ENCODE measurements at regions not wholly inside any gene's neighbourhood (a gene's known extent, or its start where the extent isn't known, plus 50 kb on each side); places are given as distances from the start of the nearest gene placed in this dataset.

- TF ChIP-seq CTCF (IDR thresholded peaks at IDR 0.05; ENCODE audit: low read depth, low read length, missing control alignments), result no peak
- DNase-seq (ENCODE audit: low read depth), result no peak
Observed at GRCh38 chr6:56854086-56854485, 100.8 kb upstream of the BEND6 start.

GRCh38 chr6:56853541-56853940 lies 101.4 kb upstream of the BEND6 start:
- DNase-seq (ENCODE audit: low read depth), result no peak
- H3K4me3 ChIP-seq (ENCODE audit: low read depth, low read length), result no peak overlapping the region
- no peak for TF ChIP-seq CTCF (IDR thresholded peaks at IDR 0.05; ENCODE audit: low read depth, low read length, missing control alignments)

More at GRCh38 chr6:56854086-56854485, 100.8 kb upstream of the BEND6 start:
- H3K4me3 ChIP-seq (ENCODE audit: low read depth, low read length), result no peak overlapping the region

GRCh38 chr6:56852260-56853010 lies 102.5 kb upstream of the BEND6 start:
- DNase-seq (ENCODE audit: low read depth), result no peak

GRCh38 chr6:56851541-56852259 lies 103.2 kb upstream of the BEND6 start:
- peak; percentile 77 for TF ChIP-seq CTCF (IDR thresholded peaks at IDR 0.05; ENCODE audit: low read depth, low read length, missing control alignments)
- H3K4me3 ChIP-seq (ENCODE audit: low read depth, low read length), result peak overlapping the region; percentile 54
- DNase-seq (ENCODE audit: low read depth), result peak; percentile 86

More at GRCh38 chr6:56852260-56853010, 102.5 kb upstream of the BEND6 start:
- H3K4me3 ChIP-seq (ENCODE audit: low read depth, low read length), result peak overlapping the region; percentile 54; the same call in 1 of the 2 replicates
- TF ChIP-seq CTCF (IDR thresholded peaks at IDR 0.05; ENCODE audit: low read depth, low read length, missing control alignments), result no peak

GRCh38 chr6:56851074-56851473 lies 103.8 kb upstream of the BEND6 start:
- H3K4me3 ChIP-seq (ENCODE audit: low read depth, low read length), result peak overlapping the region; percentile 54
- no peak for DNase-seq (ENCODE audit: low read depth)
- no peak for TF ChIP-seq CTCF (IDR thresholded peaks at IDR 0.05; ENCODE audit: low read depth, low read length, missing control alignments)

GRCh38 chr6:56850626-56851025 lies 104.3 kb upstream of the BEND6 start:
- no peak for TF ChIP-seq CTCF (IDR thresholded peaks at IDR 0.05; ENCODE audit: low read depth, low read length, missing control alignments)
- DNase-seq (ENCODE audit: low read depth), result no peak
- peak overlapping the region; percentile 54 for H3K4me3 ChIP-seq (ENCODE audit: low read depth, low read length)

Data from GM12864 (cell line).